ENCODE measurements at regions not wholly inside any gene's neighbourhood (a gene's known extent, or its start where the extent isn't known, plus 50 kb on each side); places are given as distances from the start of the nearest gene placed in this dataset.
"Not testable (repeated sequence)": the region's sequence is repeated elsewhere in the genome, so short reads cannot be mapped to it uniquely, and the experiment has no call there.

DNA sequence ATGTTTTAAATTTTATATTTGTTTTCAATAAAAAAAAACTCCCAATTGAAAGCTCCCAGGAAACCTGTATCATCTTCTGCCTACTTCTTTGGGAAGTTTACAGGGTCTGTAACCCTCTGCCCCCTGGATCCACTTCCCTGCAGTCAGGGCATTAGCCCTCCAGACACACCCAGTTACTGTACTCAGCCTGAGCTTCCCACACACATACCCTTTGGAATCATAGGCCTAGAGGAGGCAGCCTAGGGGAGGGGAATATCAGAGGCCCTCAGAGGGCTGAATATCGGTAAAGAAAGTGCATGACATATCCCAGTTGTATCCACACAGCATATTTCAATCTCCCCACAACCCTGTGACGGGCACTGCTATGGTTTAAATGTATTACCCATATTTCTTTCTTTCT is 56.2 kb upstream of the TFPI start:
- DNase-seq; intact Hi-C loops (cut with DNase I): not testable (repeated sequence)

DNA sequence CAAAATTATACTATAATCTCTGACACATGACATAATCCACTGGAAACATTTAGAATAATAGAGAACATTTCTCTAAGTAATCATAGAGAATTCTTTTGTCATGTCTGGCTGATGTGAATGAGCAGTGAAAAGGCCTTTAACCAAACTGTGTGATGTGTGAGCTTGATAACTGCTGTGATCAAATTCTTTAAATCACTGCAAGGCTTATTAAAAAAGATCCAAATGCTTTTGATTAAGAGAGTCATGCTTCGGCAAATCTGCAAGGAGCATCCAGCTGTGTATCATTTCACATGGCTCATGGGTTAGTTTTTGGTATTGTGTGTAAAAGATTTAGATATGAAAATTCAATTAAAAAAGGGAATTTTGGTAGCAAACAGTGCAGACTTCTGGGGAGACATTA is 58.6 kb upstream of the TFPI start:
- intact Hi-C loops (cut with DNase I) = no loop called here
- no peak for DNase-seq

DNA sequence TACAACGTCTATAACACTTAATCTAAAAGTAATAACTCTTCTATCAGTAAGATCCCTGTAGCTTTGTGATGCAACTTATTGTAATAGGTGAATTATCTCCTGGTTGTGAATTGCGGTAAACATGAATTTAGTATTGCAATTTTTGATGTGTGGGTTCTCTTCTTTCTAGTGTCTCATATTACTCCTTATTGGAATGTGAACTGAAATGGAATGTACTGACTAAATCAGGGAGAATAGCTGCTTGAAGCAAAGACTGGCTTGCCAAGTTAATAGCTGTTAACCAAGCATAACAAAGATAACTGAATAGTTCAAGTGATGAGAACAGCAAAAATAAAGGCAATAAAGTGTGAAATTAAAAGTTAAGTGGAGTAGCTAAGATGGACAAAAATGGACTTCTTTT is 60.5 kb upstream of the TFPI start:
- no peak for DNase-seq
- intact Hi-C loops (cut with DNase I) = no loop called here

DNA sequence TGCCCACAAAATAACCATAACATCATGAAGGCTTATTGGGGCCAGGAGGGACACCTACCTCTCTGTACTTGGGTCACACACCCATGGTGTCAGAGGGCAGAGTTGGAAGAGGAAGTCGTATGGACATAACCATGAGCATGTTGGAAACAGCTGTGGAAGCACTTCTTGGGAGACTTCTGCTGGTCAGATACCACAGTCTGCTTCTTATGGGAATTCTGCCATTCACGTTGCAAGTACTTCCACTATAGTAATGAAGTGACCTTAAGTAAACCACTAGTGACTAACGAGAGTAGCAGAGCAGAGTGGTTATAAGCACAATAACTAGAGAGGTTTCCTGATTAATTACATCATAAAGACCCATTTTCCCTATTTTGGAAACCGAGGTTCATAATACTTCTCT is 61.1 kb upstream of the TFPI start:
- no peak for DNase-seq
- intact Hi-C loops (cut with DNase I) = no loop called here

DNA sequence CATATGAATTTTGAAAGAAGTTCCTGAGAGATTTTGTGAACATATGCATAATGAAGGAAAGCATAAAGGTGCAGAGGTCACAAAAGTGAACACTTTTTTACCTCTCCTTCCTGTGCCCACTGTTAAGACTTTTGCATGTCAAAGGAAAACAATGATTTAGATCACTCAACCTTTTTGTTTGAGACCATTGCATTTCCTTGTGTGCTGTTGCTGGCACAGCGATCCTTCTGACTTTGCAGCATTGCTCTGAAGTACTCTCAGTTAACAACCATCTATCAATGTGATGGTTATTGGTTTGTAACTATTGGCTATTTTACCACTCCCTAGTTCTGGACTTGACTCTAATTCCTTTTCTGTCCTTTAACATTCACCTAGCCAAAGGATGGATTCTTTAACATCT is 61.7 kb upstream of the TFPI start:
- DNase-seq = no peak
- intact Hi-C loops (cut with DNase I) = no loop called here

DNA sequence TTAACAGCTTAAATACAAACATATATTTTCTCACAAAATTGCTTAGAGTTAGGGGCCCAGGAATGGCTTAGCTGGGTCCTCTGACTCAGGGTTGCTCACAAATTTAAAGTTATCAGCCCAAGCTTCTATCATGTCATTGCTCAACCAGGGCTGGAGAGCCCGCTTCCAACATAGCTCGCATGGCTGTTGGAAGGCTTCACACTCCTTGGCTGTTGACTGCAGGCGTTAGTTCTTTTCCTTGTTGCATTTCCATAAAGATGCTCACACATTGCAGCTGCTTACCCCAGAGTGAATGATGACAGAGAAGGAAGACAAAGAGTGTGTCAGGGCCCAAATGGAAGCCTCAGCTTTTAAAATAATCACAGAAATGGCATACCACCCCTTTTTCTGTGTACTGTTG is 62.9 kb upstream of the TFPI start:
- peak in 1 of 10 donors; percentile 52 for DNase-seq
- intact Hi-C loops (cut with DNase I) = no loop called here

DNA sequence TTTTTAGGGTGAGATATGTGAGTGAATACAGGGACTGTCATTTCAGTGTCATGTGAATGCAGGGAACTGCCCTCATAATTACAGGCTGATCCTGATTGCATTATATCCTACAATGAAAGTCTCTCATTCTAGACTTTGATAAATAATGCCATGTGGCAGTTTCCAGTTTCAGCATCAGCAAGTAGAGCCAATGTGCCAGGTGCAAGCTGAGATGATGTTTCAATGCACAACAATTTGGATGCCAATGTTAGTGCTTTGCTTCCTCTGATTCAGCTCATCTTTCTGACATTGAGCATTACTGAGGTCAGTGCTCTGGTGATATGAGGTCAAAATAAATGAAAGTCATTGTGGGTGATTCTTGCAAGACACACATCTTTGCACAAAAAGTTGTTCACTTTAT is 63.7 kb upstream of the TFPI start:
- intact Hi-C loops (cut with DNase I) = no loop called here
- no peak for DNase-seq

DNA sequence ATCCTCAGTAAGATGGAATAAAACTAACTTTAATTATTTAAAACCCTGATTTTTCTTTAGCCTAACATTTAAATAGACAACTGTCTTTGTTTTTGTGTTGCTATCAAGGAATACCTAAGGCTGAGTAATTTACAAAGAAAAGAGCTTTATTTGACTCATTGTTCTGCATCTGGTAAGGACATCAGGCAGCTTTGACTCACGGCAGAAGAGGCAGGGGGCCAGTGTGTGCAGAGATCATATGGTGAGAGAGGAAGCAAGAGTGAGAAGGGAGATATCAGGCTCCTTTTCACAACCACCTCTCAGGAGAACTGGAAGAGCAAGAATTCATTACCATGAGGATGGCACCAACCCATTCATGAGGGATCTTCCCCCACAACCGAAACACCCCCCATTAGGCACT is 64.6 kb upstream of the TFPI start:
- peak in 3 of 10 donors; percentile 2 to 45 (median 31) for DNase-seq
- intact Hi-C loops (cut with DNase I) = no loop called here

DNA sequence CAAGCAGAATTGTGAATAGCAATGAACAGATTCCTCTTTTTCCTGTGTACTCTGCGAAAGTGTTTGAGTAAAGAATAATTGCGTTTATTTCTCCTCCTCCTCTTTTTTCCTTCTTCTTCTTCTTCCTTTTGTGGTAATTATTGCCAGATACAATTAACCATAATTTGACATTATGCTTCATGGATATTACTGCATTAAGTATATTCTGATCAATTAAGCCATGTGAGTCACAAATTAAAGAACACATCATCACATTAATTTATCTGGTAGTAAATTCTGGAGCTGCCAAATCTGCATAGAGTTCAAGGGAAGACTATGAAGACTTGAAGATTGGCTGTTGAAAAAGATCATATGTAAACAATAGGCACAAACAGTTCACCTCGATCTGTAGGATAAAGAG is 72.9 kb upstream of the TFPI start:
- intact Hi-C loops (cut with DNase I) = no loop called here
- DNase-seq = no peak

DNA sequence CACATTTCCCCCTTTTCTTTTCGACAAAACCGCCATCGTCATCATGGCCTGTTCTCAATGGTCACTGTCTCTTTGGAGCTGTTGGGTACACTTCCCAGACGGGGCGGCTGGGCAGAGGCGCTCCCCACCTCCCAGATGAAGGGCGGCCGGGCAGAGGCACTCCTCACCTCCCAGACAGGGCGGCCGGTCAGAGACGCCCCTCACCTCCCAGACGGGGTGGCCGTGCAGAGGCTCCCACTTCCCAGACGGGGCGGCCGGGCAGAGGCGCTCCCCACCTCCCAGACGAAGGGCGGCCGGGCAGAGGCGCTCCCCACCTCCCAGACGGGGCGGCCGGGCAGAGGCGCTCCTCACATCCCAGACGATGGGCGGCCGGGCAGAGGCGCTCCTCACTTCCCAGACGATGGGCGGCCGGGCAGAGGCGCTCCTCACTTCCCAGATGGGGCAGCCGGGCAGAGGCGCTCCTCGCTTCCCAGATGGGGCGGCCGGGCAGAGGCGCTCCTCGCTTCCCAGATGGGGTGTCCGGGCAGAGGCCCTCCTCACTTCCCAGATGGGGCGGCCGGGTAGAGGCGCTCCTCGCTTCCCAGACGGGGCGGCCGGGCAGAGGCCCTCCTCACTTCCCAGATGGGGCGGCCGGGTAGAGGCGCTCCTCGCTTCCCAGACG is 82.6 kb upstream of the TFPI start:
- intact Hi-C loops (cut with DNase I) = not testable (repeated sequence)
- peak in 1 of 10 donors; percentile 73 for DNase-seq

DNA sequence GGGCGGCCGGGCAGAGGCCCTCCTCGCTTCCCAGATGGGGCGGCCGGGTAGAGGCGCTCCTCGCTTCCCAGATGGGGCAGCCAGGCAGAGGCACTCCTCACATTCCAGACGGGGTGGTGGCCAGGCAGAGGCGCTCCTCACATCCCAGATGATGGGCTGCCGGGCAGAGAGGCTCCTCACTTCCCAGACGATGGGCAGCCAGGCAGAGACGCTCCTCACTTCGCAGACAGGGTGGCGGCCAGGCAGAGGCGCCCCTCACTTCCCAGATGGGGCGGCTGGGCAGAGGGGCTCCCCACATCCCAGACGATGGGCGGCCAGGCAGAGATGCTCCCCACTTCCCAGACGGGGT is 83.1 kb upstream of the TFPI start:
- intact Hi-C loops (cut with DNase I) = not testable (repeated sequence)
- peak in 1 of 10 donors; percentile 58 for DNase-seq

DNA sequence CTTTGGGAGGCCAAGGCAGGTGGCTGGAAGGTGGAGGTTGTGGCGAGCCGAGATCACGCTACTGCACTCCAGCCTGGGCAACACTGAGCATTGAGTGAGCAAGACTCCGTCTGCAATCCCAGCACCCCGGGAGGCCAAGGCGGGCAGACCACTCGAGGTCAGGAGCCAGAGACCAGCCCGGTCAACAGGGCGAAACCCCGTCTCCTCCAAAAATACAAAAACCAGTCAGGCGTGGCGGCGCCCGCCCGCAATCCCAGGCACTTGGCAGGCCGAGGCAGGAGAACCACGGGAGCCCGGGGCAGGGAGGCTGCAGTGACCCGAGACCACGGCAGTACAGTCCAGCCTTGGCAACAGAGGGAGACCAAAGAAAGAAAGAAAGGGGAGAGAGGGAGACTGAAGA is 83.5 kb upstream of the TFPI start:
- intact Hi-C loops (cut with DNase I) = not testable (repeated sequence)
- peak in 1 of 10 donors; percentile 82 for DNase-seq

DNA sequence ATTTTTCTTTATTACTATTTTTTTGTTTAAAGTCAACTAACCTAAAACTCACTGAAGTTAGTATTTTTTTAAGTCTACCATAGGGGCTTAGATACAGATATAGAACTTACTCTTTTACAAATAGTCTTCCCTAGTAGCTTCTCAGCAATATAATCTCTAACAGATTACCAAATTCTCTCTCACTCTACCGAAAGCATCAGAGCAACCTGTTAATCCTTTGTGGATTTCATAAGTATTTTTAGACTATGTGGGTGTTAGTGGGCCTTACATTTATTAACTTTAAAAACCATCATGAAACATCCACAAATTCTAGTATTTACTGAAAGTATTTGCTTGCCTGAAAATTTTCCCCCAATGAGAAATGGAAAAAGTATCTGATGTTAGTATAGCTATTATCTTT is 84.6 kb upstream of the TFPI start:
- DNase-seq = no peak
- intact Hi-C loops (cut with DNase I) = no loop called here

DNA sequence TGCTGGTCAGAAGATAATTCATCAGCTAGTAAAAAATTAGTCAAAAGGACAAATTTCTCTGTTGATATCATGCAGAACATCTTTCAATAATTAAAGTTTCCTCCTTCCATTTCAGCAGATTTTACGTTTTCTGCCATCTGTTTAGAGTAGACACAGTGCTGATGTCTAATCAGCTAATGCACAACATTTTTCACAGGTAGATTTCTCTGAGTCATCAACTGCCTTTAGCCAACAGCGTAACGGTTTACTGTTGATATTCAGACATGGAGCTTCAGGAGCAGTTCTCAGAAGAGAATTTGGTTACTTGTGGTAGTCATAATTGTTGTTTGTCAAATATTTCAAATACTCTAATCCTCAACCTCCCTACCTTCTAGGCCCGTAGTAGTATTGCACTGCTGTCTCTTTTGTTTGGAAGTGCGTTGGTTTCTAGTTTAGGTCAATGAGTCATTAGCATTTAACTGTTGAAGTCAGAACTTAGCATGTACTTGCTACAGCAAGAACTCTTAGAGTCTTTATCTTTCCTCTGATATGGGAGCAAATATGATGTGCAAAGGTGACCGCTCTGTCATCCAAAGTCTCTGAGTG is 86.8 kb upstream of the TFPI start:
- intact Hi-C loops (cut with DNase I) = no loop called here
- DNase-seq = no peak

DNA sequence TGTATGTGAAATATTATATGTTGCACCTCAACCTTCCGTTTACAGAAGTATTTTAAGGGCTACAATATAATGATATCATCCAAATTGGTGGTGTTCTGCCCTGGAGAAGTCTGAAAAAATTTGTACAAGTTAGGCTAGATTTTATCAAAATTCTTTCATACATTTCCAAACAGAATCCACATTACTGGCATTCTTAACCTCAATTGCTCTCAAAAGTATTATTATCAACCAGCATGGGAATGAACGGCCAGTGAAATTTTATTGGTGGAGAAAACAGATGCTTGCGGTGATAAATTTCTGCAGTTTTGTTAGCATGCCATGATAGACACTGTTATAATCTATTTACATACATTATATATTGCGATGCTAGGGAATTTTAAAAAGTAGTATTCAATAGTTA is 88.3 kb upstream of the TFPI start:
- intact Hi-C loops (cut with DNase I) = no loop called here
- DNase-seq = no peak

DNA sequence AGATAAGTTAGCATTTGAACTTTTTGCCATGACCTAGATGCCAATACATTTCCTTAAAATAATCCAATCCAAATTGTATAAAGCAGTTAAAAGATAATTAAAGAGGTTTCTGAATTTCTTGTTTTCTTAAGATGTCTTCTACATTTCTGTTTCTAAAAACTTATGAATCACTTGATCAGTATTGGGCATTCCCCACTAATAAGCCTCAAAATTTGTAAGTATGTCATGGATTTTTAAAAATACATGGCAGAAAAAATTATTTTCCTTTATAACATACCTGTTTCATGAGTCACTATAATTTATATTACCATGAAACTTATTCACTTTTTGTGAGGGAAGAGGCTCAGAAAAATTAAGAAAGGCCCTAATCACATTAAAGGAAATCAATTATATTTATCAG is 90.3 kb upstream of the TFPI start:
- intact Hi-C loops (cut with DNase I) = no loop called here
- no peak for DNase-seq

DNA sequence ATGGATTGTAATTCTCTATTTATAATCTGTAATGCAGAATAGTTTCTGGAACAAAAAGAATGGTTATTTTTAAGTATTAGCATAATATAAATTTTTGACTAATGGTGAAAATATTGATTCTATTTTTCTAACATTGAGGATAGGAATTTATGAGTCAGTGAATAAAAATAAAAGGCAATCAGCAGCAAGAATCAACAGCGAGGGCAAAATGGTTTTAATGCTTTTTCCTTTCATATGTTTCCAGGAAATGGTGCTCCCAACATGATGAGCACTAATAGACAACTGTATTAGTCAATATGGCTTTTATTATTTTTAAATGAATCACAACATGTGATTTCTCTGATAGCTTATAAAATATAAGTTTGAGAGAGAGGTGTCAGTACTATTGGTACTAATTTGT is 90.7 kb upstream of the TFPI start:
- no peak for DNase-seq
- intact Hi-C loops (cut with DNase I) = no loop called here

DNA sequence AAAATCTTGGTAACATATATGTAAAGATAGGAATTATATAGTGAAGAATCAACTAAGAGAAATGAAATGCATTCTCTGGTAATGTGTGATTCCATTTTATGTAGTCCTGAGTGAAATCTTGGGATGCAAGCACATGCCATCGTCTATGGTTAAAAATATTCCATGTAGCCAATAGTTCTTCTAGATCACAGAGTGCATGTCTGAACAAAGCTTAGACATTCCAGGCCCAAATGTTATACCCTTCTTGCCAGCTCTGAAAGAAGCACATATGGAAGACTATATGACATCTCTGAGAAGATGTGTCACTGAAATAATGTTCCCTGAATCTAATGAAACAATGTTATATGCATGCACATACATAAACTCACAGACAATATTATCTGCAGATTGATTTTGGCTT is 92.3 kb upstream of the TFPI start:
- intact Hi-C loops (cut with DNase I) = no loop called here
- DNase-seq = no peak

DNA sequence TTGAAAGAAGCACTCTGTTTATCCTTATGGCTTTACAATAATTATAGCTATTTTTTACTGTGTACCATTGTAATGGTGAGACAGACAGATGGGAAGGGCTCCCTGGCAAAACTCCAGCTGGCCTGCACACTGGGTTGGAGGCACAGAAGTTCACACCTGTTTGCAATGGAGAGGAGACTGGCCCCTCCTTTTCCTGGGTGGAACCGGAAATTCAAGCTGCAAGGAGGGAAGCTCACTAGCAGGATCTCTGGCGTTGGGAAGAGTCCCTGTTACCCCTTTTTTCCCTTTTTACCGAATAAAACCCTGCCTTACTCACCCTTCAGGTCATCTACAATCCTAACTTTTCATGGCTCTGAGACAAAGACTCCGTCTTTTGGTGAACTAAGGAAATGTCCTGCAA is 100.3 kb upstream of the TFPI start:
- intact Hi-C loops (cut with DNase I) = no loop called here
- peak in 1 of 10 donors; percentile 70 for DNase-seq

DNA sequence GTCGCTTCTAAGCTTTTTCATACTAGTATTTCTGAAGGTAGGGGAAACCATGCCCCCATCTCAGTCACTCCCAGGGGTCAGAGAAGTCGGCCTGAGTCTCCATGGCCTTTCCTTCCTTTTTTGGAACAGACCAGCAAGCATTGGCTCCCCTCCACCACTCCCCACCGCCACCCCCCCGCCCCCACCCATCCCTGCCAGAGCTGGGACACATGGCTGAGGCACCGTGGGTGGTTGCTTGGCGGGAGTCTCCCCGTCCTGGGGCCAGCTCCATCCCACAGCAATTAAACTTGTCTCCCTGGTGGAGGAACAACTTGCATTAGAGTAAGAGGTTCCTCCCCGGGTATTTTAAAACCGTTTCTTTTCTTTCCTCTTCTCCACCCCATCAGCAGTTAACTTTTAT is 100.8 kb upstream of the TFPI start:
- intact Hi-C loops (cut with DNase I) = no loop called here
- peak in 1 of 10 donors; percentile 39 for DNase-seq

DNA sequence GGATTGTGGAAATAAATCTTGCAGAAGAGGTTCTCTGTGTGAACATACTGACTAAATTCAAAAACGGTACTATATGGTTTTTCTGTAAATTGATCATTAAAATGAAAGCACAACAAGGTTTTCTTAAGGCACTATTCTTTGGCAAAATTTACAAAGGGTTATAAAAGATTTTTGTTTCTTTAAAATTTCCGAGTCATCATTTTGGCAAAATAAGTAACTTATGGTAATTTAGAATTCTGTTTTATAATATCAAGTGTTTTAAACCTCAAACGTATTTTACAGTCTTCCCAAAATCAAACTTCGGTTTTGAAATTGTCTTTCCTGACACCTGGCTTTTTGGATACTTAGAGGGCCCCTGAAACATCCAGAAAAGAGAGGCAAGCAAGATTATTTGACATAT is 101.9 kb upstream of the TFPI start:
- intact Hi-C loops (cut with DNase I) = no loop called here
- no peak for DNase-seq

DNA sequence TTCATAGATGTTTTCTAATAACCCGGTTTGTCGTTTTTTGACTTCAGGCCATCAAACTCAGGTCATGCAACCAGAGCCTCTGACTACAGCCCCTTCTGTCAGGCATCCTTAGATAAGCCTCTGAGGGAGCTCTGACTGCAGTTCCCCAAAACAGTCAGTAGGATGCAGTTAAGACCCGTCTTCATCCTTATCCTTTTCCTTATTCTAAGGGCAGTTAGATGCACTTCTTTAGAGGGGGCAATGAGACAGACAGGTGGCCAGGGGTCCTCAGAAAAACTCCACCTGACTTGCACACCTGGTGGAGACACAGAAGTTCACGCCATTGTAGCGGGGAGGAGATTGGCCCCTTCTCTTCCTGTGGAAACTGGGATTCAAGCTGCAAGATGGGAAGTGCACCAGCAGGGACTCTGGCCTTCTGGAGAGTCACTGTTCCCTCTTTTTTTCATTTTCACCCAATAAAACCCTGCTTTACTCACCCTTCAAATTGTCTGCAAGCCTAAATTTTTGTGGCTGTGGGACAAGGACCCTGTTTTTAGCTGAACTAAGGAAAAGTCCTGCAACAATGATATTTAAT is 104.8 kb upstream of the TFPI start:
- intact Hi-C loops (cut with DNase I) = no loop called here
- no peak for DNase-seq

DNA sequence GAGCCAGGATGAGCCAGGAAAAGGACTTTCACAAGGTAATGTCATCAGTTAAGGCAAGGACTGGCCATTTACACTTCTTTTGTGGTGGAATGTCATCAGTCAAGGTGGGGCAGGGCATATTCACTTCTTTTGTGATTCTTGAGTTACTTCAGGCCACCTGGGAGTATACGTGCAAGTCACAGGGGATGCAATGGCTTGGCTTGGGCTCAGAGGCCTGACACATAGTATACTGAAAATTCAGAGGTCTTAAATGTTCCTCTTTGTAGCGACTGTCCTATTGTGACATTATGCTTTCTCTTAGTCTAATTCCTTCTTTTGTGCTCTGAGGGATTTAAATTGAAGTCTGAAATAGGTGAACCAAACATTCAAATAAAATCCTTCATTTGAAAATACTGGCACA is 121.8 kb upstream of the TFPI start:
- intact Hi-C loops (cut with DNase I); DNase-seq: not testable (repeated sequence)

Measured in posterior cingulate gyrus (tissue), 11 donors.